ENCODE measurements at regions not wholly inside any gene's neighbourhood (a gene's known extent, or its start where the extent isn't known, plus 50 kb on each side); places are given as distances from the start of the nearest gene placed in this dataset.

DNA sequence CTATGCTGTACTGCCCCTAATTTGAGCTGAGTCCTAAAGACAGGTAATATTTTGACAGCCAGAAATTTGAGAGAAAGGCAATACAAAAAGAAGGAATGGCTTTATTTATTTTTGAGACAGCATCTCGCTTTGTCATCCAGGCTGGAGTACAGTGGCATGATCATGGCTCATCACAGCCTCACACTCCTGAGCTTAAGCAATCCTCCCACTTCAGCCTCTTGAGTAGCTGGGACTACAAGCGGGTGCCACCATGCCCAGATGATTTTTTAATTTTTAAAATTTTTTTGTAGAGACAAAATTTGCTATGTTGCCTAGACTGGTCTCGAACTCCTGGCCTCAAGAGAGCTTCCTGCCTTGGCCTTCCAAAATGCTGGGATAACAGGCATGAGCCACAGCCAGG, 77.4 kb upstream of the SLC4A7 start:
- peak overlapping the region; percentile 40; the same call in 1 of the 2 replicates for H3K27ac ChIP-seq (ENCODE audit: low read length)
- no peaks in the 10 kb centered on the region for H3K4me1 ChIP-seq (ENCODE audit: control insufficient read depth, insufficient read depth, low read length)
- H3K9me3 ChIP-seq (ENCODE audit: control insufficient read depth, insufficient read depth, low read depth, low read length) = no peaks in the 10 kb centered on the region
- H3K4me3 ChIP-seq (ENCODE audit: low read depth in 2 of 2, low read length in 2 of 2) = no peak overlapping the region
- POLR2A ChIA-PET = no interaction called here
- in situ Hi-C loops (cut with HindIII; ENCODE audit: low pct_unique_long_range_greater_than_20kb, low sequenced_read_pairs) (no loop called here), intact Hi-C loops (cut with micrococcal nuclease; ENCODE audit: unreplicated experiment) (no loop called here)
- H3K27me3 ChIP-seq (ENCODE audit: control insufficient read depth, insufficient read depth, low read length) = no peaks in the 10 kb centered on the region
- DNase-seq (ENCODE audit: low read depth, low spot score) (no peak), ATAC-seq (no peak)
- TF ChIP-seq, protein P1, sequence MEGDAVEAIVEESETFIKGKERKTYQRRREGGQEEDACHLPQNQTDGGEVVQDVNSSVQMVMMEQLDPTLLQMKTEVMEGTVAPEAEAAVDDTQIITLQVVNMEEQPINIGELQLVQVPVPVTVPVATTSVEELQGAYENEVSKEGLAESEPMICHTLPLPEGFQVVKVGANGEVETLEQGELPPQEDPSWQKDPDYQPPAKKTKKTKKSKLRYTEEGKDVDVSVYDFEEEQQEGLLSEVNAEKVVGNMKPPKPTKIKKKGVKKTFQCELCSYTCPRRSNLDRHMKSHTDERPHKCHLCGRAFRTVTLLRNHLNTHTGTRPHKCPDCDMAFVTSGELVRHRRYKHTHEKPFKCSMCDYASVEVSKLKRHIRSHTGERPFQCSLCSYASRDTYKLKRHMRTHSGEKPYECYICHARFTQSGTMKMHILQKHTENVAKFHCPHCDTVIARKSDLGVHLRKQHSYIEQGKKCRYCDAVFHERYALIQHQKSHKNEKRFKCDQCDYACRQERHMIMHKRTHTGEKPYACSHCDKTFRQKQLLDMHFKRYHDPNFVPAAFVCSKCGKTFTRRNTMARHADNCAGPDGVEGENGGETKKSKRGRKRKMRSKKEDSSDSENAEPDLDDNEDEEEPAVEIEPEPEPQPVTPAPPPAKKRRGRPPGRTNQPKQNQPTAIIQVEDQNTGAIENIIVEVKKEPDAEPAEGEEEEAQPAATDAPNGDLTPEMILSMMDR (IDR thresholded peaks at IDR 0.05) = no peak
- TF ChIP-seq, protein P2, sequence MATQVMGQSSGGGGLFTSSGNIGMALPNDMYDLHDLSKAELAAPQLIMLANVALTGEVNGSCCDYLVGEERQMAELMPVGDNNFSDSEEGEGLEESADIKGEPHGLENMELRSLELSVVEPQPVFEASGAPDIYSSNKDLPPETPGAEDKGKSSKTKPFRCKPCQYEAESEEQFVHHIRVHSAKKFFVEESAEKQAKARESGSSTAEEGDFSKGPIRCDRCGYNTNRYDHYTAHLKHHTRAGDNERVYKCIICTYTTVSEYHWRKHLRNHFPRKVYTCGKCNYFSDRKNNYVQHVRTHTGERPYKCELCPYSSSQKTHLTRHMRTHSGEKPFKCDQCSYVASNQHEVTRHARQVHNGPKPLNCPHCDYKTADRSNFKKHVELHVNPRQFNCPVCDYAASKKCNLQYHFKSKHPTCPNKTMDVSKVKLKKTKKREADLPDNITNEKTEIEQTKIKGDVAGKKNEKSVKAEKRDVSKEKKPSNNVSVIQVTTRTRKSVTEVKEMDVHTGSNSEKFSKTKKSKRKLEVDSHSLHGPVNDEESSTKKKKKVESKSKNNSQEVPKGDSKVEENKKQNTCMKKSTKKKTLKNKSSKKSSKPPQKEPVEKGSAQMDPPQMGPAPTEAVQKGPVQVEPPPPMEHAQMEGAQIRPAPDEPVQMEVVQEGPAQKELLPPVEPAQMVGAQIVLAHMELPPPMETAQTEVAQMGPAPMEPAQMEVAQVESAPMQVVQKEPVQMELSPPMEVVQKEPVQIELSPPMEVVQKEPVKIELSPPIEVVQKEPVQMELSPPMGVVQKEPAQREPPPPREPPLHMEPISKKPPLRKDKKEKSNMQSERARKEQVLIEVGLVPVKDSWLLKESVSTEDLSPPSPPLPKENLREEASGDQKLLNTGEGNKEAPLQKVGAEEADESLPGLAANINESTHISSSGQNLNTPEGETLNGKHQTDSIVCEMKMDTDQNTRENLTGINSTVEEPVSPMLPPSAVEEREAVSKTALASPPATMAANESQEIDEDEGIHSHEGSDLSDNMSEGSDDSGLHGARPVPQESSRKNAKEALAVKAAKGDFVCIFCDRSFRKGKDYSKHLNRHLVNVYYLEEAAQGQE (IDR thresholded peaks at IDR 0.05; ENCODE audit: insufficient read depth in 1 of 2, low read depth in 2 of 2, low read length in 1 of 2) = no peak
- TF ChIP-seq SIN3A (IDR thresholded peaks at IDR 0.05; ENCODE audit: borderline replicate concordance, insufficient read depth, low read depth, low read length) (no peak), POLR2AphosphoS5 (IDR thresholded peaks at IDR 0.05; ENCODE audit: low read depth, low read length) (no peak), TCF7L2 (IDR thresholded peaks at IDR 0.05; ENCODE audit: low read depth, low read length) (no peak)
- CTCF ChIA-PET = interaction anchor here (0.6 kb wide), 1 partner anchor 117 kb away, joined by 9 read pairs; no protein-coding TSS in a partner anchor
- BruUV-seq (replicated peaks) = no TSS peak
- H3K36me3 ChIP-seq (ENCODE audit: control insufficient read depth, insufficient read depth, low read length) = no peaks in the 10 kb centered on the region

DNA sequence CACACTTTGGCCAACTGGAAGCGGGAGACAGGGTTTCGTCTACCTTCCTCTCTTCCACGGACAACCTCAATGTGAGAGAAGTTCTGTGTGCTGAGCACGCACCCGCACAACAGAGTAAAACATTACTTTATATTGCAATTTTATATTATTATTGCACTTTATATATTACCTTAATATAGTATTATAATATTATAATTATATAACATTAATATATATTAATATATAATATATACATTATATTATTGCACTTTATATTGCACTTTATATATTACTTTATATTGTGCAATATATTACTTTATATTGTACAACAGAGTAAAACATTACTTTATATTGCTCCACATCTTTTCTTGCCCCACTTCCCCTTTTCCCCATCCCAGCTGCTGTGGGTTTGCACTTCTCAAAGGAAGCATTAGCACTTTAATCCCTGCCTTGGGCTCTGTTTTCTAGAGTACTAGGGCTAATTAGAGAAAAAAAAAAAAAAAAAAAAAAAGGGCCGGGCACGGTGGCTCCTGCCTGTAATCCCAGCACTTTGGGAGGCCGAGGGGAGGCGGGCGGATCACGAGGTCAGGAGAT, 76.4 kb upstream of the SLC4A7 start:
- no peaks in the 10 kb centered on the region for H3K27me3 ChIP-seq (ENCODE audit: control insufficient read depth, insufficient read depth, low read length)
- peak overlapping the region; percentile 9; the same call in 1 of the 2 replicates for H3K27ac ChIP-seq (ENCODE audit: low read length)
- H3K4me3 ChIP-seq (ENCODE audit: low read depth in 2 of 2, low read length in 2 of 2) = no peak overlapping the region
- ChIA-PET CTCF (no interaction called here), POLR2A (no interaction called here)
- no peaks in the 10 kb centered on the region for H3K4me1 ChIP-seq (ENCODE audit: control insufficient read depth, insufficient read depth, low read length)
- no peak for TF ChIP-seq SIN3A (IDR thresholded peaks at IDR 0.05; ENCODE audit: borderline replicate concordance, insufficient read depth, low read depth, low read length)
- in situ Hi-C loops (cut with HindIII; ENCODE audit: low pct_unique_long_range_greater_than_20kb, low sequenced_read_pairs) = no loop called here
- no peak for DNase-seq (ENCODE audit: low read depth, low spot score)
- no TSS peak for BruUV-seq (replicated peaks)
- intact Hi-C loops (cut with micrococcal nuclease; ENCODE audit: unreplicated experiment) = no loop called here
- no peaks in the 10 kb centered on the region for H3K9me3 ChIP-seq (ENCODE audit: control insufficient read depth, insufficient read depth, low read depth, low read length)
- H3K36me3 ChIP-seq (ENCODE audit: control insufficient read depth, insufficient read depth, low read length) = no peaks in the 10 kb centered on the region
- ATAC-seq = no peak

DNA sequence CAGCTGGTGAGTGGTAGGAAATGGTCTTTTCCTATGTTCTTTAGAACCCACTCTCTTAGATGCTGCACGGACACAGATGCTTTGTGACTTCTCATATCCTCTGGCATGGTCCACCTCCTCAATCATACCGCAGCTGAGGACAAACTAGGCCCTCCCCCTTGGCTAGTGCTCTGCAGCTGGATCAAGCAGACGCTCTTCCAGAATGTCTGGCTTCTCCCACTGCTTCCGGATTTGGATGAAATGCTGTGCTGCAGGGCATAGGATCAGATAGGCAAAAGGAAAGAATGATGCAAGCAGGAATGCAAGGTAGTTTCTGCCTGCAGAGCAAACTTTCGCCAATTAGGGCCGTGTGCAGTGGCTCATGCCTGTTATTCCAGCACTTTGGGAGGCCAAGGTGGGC, 75.7 kb upstream of the SLC4A7 start:
- CTCF ChIA-PET = no interaction called here
- POLR2A ChIA-PET = interaction anchor here (0.6 kb wide), 1 partner anchor 78 kb away, joined by 3 read pairs; no protein-coding TSS in a partner anchor
- in situ Hi-C loops (cut with HindIII; ENCODE audit: low pct_unique_long_range_greater_than_20kb, low sequenced_read_pairs) (no loop called here), intact Hi-C loops (cut with micrococcal nuclease; ENCODE audit: unreplicated experiment) (no loop called here)
- Histone ChIP-seq H3K36me3 (ENCODE audit: control insufficient read depth, insufficient read depth, low read length) (no peaks in the 10 kb centered on the region), H3K27me3 (ENCODE audit: control insufficient read depth, insufficient read depth, low read length) (no peaks in the 10 kb centered on the region), H3K27ac (ENCODE audit: low read length) (peak overlapping the region; percentile 58), H3K4me1 (ENCODE audit: control insufficient read depth, insufficient read depth, low read length) (no peaks in the 10 kb centered on the region), H3K9me3 (ENCODE audit: control insufficient read depth, insufficient read depth, low read depth, low read length) (no peaks in the 10 kb centered on the region), H3K4me3 (ENCODE audit: low read depth in 2 of 2, low read length in 2 of 2) (no peak overlapping the region)
- DNase-seq (ENCODE audit: low read depth, low spot score) (no peak), ATAC-seq (peak; percentile 82; the same call in 1 of the 2 replicates)
- no TSS peak for BruUV-seq (replicated peaks)
- TF ChIP-seq POLR2AphosphoS5 (IDR thresholded peaks at IDR 0.05; ENCODE audit: low read depth, low read length) = no peak

Measured in Panc1 (cell line).